ENCODE measurements at regions not wholly inside any gene's neighbourhood (a gene's known extent, or its start where the extent isn't known, plus 50 kb on each side); places are given as distances from the start of the nearest gene placed in this dataset.

DNA sequence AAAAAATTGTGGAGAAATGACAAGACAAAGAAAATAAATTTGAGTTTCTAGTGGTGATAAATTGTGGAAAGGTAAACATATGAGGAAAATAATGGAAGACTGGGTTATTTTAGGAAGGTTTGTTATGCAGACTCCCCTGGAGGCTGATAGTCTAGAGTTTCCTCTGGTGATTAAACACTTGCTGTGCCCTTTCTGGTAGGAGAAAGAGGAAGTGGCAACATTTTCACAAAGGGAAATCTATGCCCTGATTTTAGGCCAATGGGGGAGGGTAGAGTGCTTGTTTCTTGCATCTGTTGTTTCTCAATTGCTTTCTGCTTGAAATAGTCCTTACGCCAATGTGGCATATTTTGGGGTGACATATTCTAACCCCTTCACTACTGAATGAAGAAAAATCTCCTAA lies 129.1 kb upstream of the DOK5 start:
- ChIA-PET CTCF (no interaction called here), POLR2A (no interaction called here)
- H4K20me1 ChIP-seq (ENCODE audit: insufficient read depth), result no peaks in the 10 kb centered on the region
- DNase-seq, result no peak
- no peaks in the 10 kb centered on the region for H3K9me3 ChIP-seq
- H3K27me3 ChIP-seq (ENCODE audit: insufficient read depth), result no peaks in the 10 kb centered on the region
- H3K4me2 ChIP-seq, result peak overlapping the region; percentile 51; the same call in 1 of the 2 replicates
- 100% methylated on average over 1 of the region's 1 CpG for WGBS (ENCODE audit: low lambda C conversion rate)
- peaks cover 30% of the 10 kb centered on the region for H3F3A ChIP-seq (replicated peaks; ENCODE audit: insufficient read depth)
- peaks cover 0 to 41% of the 10 kb centered on the region in 2 experiments; a peak in 2 of 4 replicates for H3K4me1 ChIP-seq (ENCODE audit: control insufficient read depth in 1 of 2, insufficient read depth in 2 of 2, low read depth in 1 of 2, low read length in 1 of 2)
- no peak overlapping the region; the same call in 1 of the 2 replicates for H2AFZ ChIP-seq (ENCODE audit: low read depth)
- peak overlapping the region; percentile 46; the same call in 1 of the 2 replicates for H3K9ac ChIP-seq
- no peaks in the 10 kb centered on the region for H3K36me3 ChIP-seq (replicated peaks in 1 of 2; ENCODE audit: control insufficient read depth in 1 of 2, insufficient read depth in 2 of 2, low read length in 1 of 2)
- H3K9me2 ChIP-seq, result no peaks in the 10 kb centered on the region
- peak overlapping the region; percentile 80 to 88 for H3K27ac ChIP-seq (ENCODE audit: low read depth in 2 of 2, low read length in 1 of 2)
- H3K4me3 ChIP-seq (ENCODE audit: low read depth in 2 of 2, low read length in 1 of 2), result no peak overlapping the region
- H3K79me2 ChIP-seq (ENCODE audit: insufficient read depth), result no peaks in the 10 kb centered on the region
- TF ChIP-seq NFIC (IDR thresholded peaks at IDR 0.05; ENCODE audit: borderline replicate concordance) (no peak), MEF2A (IDR thresholded peaks at IDR 0.05; ENCODE audit: borderline replicate concordance, low read depth) (0 out of 2 replicates have a peak, but pooled peaks have one; percentile 11)

DNA sequence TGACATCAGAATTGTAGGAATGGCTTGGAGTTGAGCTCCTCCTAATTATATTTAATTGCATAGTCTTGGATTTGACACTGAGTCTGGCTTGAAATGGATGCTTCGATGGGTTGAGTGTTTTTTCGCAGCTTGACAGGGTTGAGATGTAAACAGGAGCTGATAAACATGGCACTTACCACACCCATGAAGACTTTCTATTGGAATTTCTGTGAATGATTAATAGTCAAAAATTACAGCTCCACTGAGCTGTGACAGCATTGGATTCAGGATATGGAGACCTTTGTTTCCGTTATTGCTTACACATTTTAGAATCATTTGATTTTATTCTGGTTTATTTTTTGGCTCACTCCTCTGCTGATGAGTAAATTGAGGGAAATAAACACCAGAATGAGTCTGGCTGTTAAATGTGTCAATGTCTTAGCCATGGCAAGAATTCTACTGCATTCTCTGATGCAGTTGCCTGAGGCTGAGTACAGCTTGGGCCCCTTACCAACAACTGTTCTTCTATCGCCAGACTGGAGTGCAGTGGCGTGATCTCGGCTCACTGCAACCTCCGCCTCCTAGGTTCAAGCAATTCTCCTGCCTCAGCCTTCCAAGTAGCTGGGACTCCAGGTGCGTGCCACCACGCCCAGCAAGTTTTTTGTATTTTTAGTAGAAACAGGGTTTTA lies 128.1 kb upstream of the DOK5 start:
- no peak for TF ChIP-seq JUND (IDR thresholded peaks at IDR 0.05)
- no peak for TF ChIP-seq RXRA (IDR thresholded peaks at IDR 0.05; ENCODE audit: borderline replicate concordance, low read depth)
- TF ChIP-seq NRF1 (IDR thresholded peaks at IDR 0.05; ENCODE audit: low read depth, low read length), result no peak
- no peak for TF ChIP-seq MXI1 (IDR thresholded peaks at IDR 0.05; ENCODE audit: low read depth, low read length)
- TF ChIP-seq EZH2phosphoT487 (IDR thresholded peaks at IDR 0.05; ENCODE audit: borderline replicate concordance, low read depth), result no peak
- TF ChIP-seq NFIC (IDR thresholded peaks at IDR 0.05; ENCODE audit: borderline replicate concordance), result no peak
- no peak for TF ChIP-seq TEAD4 (IDR thresholded peaks at IDR 0.05; ENCODE audit: borderline replicate concordance, insufficient read depth)
- no peak for TF ChIP-seq CHD2 (IDR thresholded peaks at IDR 0.05; ENCODE audit: low read length, partially characterized antibody)
- TF ChIP-seq TCF12 (IDR thresholded peaks at IDR 0.05), result no peak
- TF ChIP-seq, protein P1, sequence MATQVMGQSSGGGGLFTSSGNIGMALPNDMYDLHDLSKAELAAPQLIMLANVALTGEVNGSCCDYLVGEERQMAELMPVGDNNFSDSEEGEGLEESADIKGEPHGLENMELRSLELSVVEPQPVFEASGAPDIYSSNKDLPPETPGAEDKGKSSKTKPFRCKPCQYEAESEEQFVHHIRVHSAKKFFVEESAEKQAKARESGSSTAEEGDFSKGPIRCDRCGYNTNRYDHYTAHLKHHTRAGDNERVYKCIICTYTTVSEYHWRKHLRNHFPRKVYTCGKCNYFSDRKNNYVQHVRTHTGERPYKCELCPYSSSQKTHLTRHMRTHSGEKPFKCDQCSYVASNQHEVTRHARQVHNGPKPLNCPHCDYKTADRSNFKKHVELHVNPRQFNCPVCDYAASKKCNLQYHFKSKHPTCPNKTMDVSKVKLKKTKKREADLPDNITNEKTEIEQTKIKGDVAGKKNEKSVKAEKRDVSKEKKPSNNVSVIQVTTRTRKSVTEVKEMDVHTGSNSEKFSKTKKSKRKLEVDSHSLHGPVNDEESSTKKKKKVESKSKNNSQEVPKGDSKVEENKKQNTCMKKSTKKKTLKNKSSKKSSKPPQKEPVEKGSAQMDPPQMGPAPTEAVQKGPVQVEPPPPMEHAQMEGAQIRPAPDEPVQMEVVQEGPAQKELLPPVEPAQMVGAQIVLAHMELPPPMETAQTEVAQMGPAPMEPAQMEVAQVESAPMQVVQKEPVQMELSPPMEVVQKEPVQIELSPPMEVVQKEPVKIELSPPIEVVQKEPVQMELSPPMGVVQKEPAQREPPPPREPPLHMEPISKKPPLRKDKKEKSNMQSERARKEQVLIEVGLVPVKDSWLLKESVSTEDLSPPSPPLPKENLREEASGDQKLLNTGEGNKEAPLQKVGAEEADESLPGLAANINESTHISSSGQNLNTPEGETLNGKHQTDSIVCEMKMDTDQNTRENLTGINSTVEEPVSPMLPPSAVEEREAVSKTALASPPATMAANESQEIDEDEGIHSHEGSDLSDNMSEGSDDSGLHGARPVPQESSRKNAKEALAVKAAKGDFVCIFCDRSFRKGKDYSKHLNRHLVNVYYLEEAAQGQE (IDR thresholded peaks at IDR 0.05; ENCODE audit: low read depth, low read length), result no peak
- TF ChIP-seq, protein P2, sequence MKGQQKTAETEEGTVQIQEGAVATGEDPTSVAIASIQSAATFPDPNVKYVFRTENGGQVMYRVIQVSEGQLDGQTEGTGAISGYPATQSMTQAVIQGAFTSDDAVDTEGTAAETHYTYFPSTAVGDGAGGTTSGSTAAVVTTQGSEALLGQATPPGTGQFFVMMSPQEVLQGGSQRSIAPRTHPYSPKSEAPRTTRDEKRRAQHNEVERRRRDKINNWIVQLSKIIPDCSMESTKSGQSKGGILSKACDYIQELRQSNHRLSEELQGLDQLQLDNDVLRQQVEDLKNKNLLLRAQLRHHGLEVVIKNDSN (IDR thresholded peaks at IDR 0.05; ENCODE audit: borderline replicate concordance, low read depth), result no peak
- TF ChIP-seq MEF2A (IDR thresholded peaks at IDR 0.05; ENCODE audit: borderline replicate concordance, low read depth), result no peak
- no peak for TF ChIP-seq EP300 (IDR thresholded peaks at IDR 0.05; ENCODE audit: borderline replicate concordance in 1 of 2, low read depth in 1 of 2, low read length in 1 of 2)
- no peak for TF ChIP-seq FOXJ3 (CRISPR knock-in tag; IDR thresholded peaks at IDR 0.05)
- TF ChIP-seq ELF1 (IDR thresholded peaks at IDR 0.05), result no peak
- TF ChIP-seq ZBTB33 (IDR thresholded peaks at IDR 0.05; ENCODE audit: borderline replicate concordance, low read depth), result no peak
- no peak for TF ChIP-seq SMC3 (IDR thresholded peaks at IDR 0.05; ENCODE audit: low read depth, low read length)
- no peak for TF ChIP-seq YY1 (IDR thresholded peaks at IDR 0.05; ENCODE audit: low read depth)
- no peak for TF ChIP-seq SIN3A (IDR thresholded peaks at IDR 0.05; ENCODE audit: borderline replicate concordance, low read depth, low read length)
- H3K9ac ChIP-seq, result no peak overlapping the region
- POLR2A ChIA-PET, result no interaction called here
- H3K9me2 ChIP-seq, result no peaks in the 10 kb centered on the region
- WGBS (ENCODE audit: low lambda C conversion rate), result 73% methylated on average over 9 of the region's 9 CpGs
- H3K79me2 ChIP-seq (ENCODE audit: insufficient read depth), result no peaks in the 10 kb centered on the region
- CTCF ChIA-PET, result no interaction called here
- DNase-seq, result no peak
- H3K36me3 ChIP-seq (replicated peaks in 1 of 2; ENCODE audit: control insufficient read depth in 1 of 2, insufficient read depth in 2 of 2, low read length in 1 of 2), result no peaks in the 10 kb centered on the region
- no peaks in the 10 kb centered on the region for H4K20me1 ChIP-seq (ENCODE audit: insufficient read depth)
- H2AFZ ChIP-seq (ENCODE audit: low read depth), result no peak overlapping the region
- no peak overlapping the region for H3K4me2 ChIP-seq
- no peaks in the 10 kb centered on the region for H3K9me3 ChIP-seq
- peaks cover 23% of the 10 kb centered on the region for H3F3A ChIP-seq (replicated peaks; ENCODE audit: insufficient read depth)
- H3K4me3 ChIP-seq (ENCODE audit: low read depth in 2 of 2, low read length in 1 of 2), result no peak overlapping the region
- peaks cover 0 to 37% of the 10 kb centered on the region in 2 experiments; a peak in 2 of 4 replicates for H3K4me1 ChIP-seq (ENCODE audit: control insufficient read depth in 1 of 2, insufficient read depth in 2 of 2, low read depth in 1 of 2, low read length in 1 of 2)
- peak overlapping the region in 1 of 2 experiments; percentile 88; a peak in 1 of 4 replicates for H3K27ac ChIP-seq (ENCODE audit: low read depth in 2 of 2, low read length in 1 of 2)
- H3K27me3 ChIP-seq (ENCODE audit: insufficient read depth), result no peaks in the 10 kb centered on the region

Data from SK-N-SH (cell line).